GM21619 (cell line): ENCODE measurements at regions not wholly inside any gene's neighbourhood (a gene's known extent, or its start where the extent isn't known, plus 50 kb on each side); places are given as distances from the start of the nearest gene placed in this dataset.

Source experiments
- ATAC-seq: cut with Tn5 transposase; IDR thresholded peaks from one replicate; pipeline ENCODE4 v1.9.1; 2021; ENCODE audit not compliant: unreplicated experiment

- no peak for ATAC-seq
Observed at GRCh38 chr18:76255070-76255683, 239.9 kb downstream of the ZNF516 start.

GRCh38 chr18:76252880-76253279 is 242.2 kb downstream of the ZNF516 start:
- ATAC-seq: no peak

GRCh38 chr18:76252139-76252538 is 242.9 kb downstream of the ZNF516 start:
- ATAC-seq: no peak

GRCh38 chr18:76251691-76252090 is 243.4 kb downstream of the ZNF516 start:
- no peak for ATAC-seq

GRCh38 chr18:76246590-76246989 is 248.5 kb downstream of the ZNF516 start:
- ATAC-seq: no peak

GRCh38 chr18:76234676-76235060 is 260.4 kb downstream of the ZNF516 start:
- no peak for ATAC-seq

GRCh38 chr18:76233876-76234675 is 261.0 kb downstream of the ZNF516 start:
- no peak for ATAC-seq

GRCh38 chr18:76233406-76233805 is 261.6 kb downstream of the ZNF516 start:
- no peak for ATAC-seq

GRCh38 chr18:76232779-76233178 is 262.3 kb downstream of the ZNF516 start:
- ATAC-seq: no peak

GRCh38 chr18:76232010-76232409 is 263.0 kb downstream of the ZNF516 start:
- no peak for ATAC-seq

GRCh38 chr18:76231402-76231801 is 263.6 kb downstream of the ZNF516 start:
- ATAC-seq: no peak

- ATAC-seq: no peak
Observed at GRCh38 chr18:76230791-76231190, 264.3 kb downstream of the ZNF516 start.

GRCh38 chr18:76228716-76229115 is 266.3 kb downstream of the ZNF516 start:
- no peak for ATAC-seq

GRCh38 chr18:76227759-76228158 is 267.3 kb downstream of the ZNF516 start:
- ATAC-seq: no peak

- ATAC-seq: no peak
Observed at GRCh38 chr18:76223403-76223802, 271.6 kb downstream of the ZNF516 start.

- no peak for ATAC-seq
Observed at GRCh38 chr18:76219023-76219422, 276.0 kb downstream of the ZNF516 start.

GRCh38 chr18:76216096-76216495 is 278.9 kb downstream of the ZNF516 start:
- no peak for ATAC-seq

GRCh38 chr18:76213991-76214390 is 281.1 kb downstream of the ZNF516 start:
- ATAC-seq: no peak

- no peak for ATAC-seq
Observed at GRCh38 chr18:76212960-76213359, 282.1 kb downstream of the ZNF516 start.

GRCh38 chr18:76209597-76209996 is 285.4 kb downstream of the ZNF516 start:
- ATAC-seq: no peak

GRCh38 chr18:76208678-76209306 is 286.2 kb downstream of the ZNF516 start:
- no peak for ATAC-seq

GRCh38 chr18:76205906-76206305 is 289.1 kb downstream of the ZNF516 start:
- no peak for ATAC-seq
